Heart left ventricle (tissue), 16 donors: ENCODE measurements at regions not wholly inside any gene's neighbourhood (a gene's known extent, or its start where the extent isn't known, plus 50 kb on each side); places are given as distances from the start of the nearest gene placed in this dataset.

Source experiments
- ATAC-seq, 4 donors: fragments of 200-7000 bp; cut with Tn5 transposase; one replicate each; pipeline ENCODE4 v1.9.1; 2020 to 2022; ENCODE audit warnings: moderate library complexity in 4 of 4, mild to moderate bottlenecking in 3 of 4, moderate number of reproducible peaks in 1 of 4
- DNase-seq, 5 donors: peaks; one replicate each; pipeline ENCODE4 v3.0.0-alpha.2; 2020
- H3K27ac ChIP-seq, 12 donors: fragments of 200-600 bp; sonication (generic) in 4 of 12; one replicate each; pipeline versions ENCODE4 v1.5.0 to v1.8.0; 2016 to 2022; ENCODE audit warnings: mild to moderate bottlenecking in 2 of 12
- H3K27me3 ChIP-seq, 9 donors: fragments of 200-600 bp; sonication (generic) in 2 of 9; one replicate each; pipeline versions ENCODE4 v1.5.1 to v1.8.0; 2016 to 2022; ENCODE audit warnings: mild to moderate bottlenecking in 3 of 9
- H3K36me3 ChIP-seq, 9 donors: fragments of 200-600 bp; sonication (generic) in 2 of 9; one replicate each; pipeline versions ENCODE4 v1.5.0 to v1.8.0; 2018 to 2022; ENCODE audit warnings: mild to moderate bottlenecking in 2 of 9
- H3K4me1 ChIP-seq, 12 donors: fragments of 200-600 bp; sonication (generic) in 4 of 12; one replicate each; pipeline versions ENCODE4 v1.5.0 to v1.8.0; 2016 to 2022; ENCODE audit warnings: mild to moderate bottlenecking in 3 of 12
- H3K4me3 ChIP-seq, 12 donors: fragments of 200-600 bp; sonication (generic) in 4 of 12; one replicate each; pipeline versions ENCODE4 v1.5.0 to v1.8.0; 2017 to 2022; ENCODE audit warnings: mild to moderate bottlenecking in 9 of 12, moderate library complexity in 4 of 12
- H3K9me3 ChIP-seq, 12 donors: fragments of 200-600 bp; sonication (generic) in 4 of 12; one replicate each; pipeline versions ENCODE4 v1.5.0 to v1.8.0; 2016 to 2022; ENCODE audit warnings: mild to moderate bottlenecking in 1 of 12
- POLR2A ChIP-seq, 2 donors: fragments of 450-650 bp; IDR thresholded peaks; one replicate each; pipeline ENCODE4 v1.6.1; 2017; ENCODE audit warnings: antibody characterized with exemption in 2 of 2, mild to moderate bottlenecking in 2 of 2, moderate library complexity in 2 of 2
- WGBS, 4 donors: extraction: QIAGEN DNeasy Blood & Tissue Kit in 2 of 4; methylation state at CpG; one replicate each; pipeline versions ENCODE4 v1.1.5 to v1.1.7; 2013 to 2018; 5-methylcytosine and 5-hydroxymethylcytosine counted together
- intact Hi-C, 10 donors: fragments of 100-400 bp; cut with DNase I; formaldehyde crosslinking; loops; one replicate each; pipeline versions ENCODE4 v1.11.1 to v1.14.2; 2022
- TF ChIP-seq, protein P1 (sequence below), 12 donors: fragments of 200-600 bp; sonication (generic) in 4 of 12; IDR thresholded peaks; one replicate each; pipeline versions ENCODE4 v1.5.0 to v1.8.0; 2018 to 2022; ENCODE audit warnings: antibody characterized with exemption in 12 of 12, mild to moderate bottlenecking in 5 of 12
- donor health status: ischemic (EF 13 %, LVEDD 7.1; RV severe dilation, severe dysfunction).
- donor health status: healthy with polysubstance abuse.
- donor health status: DM: no; HTN: yes; CAD: no.
- donor health status: DM: no; HTN: no; CAD: no.
- donor health status: ischemic (EF 25% LVEDD 6.9; RV normal size, moderate dysfunction).
- donor health status: ischemic (EF 25% LVEDD 5.7; RV mildly dilated, moderate dysfunction).
- donor health status: healthy.
- donor health status: DM: yes; HTN: yes; CAD: no.
- donor health status: ischemic (EF 35%, LVEDD 5.7; RV mildly dilated, moderate dysfunction).
- donor health status: nonischemic (EF 11% LVEDD 7.7; RV severe dilation, severe dysfunction).
- donor health status: DM: yes; HTN: yes; CAD: no.
- donor health status: PGD.
- donor health status: ischemic (EF 29% LVEDD 5.4; RV normal size, mild dysfunction).
- donor health status: nonischemic (EF 23%, LVEDD 6.1; RV moderate dilation, normal function).

DNA sequence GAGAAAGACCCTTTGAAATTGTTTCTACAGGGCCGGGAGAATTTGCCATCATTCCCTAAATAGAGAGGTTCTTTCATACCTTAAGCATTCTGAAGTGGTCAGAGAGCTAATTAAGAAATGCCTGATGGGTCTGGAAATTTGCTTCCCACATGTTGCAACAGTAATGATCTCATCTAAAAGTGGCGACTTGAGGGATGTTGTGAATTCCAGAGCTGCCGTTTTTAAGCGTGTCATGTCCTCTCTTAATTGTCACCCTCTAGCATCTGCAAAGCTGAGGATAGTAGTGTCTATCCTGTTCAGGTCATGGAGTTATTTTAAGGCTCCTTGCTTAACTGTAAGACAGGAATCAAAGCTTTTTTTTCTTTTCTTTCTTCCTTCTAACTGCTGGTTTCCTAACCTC, 60.4 kb downstream of the FOS start:
- H3K4me1 ChIP-seq, result peaks cover 10 to 88% (median 32%) of the 10 kb centered on the region in 12 donors
- 21 to 38% (median 26%) methylated on average over 4 of the region's 4 CpGs for WGBS, 4 donors
- TF ChIP-seq POLR2A (IDR thresholded peaks at IDR 0.05), result no peak
- TF ChIP-seq, protein P1, sequence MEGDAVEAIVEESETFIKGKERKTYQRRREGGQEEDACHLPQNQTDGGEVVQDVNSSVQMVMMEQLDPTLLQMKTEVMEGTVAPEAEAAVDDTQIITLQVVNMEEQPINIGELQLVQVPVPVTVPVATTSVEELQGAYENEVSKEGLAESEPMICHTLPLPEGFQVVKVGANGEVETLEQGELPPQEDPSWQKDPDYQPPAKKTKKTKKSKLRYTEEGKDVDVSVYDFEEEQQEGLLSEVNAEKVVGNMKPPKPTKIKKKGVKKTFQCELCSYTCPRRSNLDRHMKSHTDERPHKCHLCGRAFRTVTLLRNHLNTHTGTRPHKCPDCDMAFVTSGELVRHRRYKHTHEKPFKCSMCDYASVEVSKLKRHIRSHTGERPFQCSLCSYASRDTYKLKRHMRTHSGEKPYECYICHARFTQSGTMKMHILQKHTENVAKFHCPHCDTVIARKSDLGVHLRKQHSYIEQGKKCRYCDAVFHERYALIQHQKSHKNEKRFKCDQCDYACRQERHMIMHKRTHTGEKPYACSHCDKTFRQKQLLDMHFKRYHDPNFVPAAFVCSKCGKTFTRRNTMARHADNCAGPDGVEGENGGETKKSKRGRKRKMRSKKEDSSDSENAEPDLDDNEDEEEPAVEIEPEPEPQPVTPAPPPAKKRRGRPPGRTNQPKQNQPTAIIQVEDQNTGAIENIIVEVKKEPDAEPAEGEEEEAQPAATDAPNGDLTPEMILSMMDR (IDR thresholded peaks at IDR 0.05), result no peak
- no peaks in the 10 kb centered on the region for H3K27me3 ChIP-seq
- peak in 1 of 4 donors; percentile 4 for ATAC-seq
- no peak for DNase-seq
- intact Hi-C loops, result no loop called here
- no peak overlapping the region for H3K4me3 ChIP-seq
- H3K9me3 ChIP-seq, result peaks cover 0 to 9% (median 0%) of the 10 kb centered on the region in 12 donors
- H3K36me3 ChIP-seq, result no peaks in the 10 kb centered on the region
- peak overlapping the region in 6 of 12 donors; percentile 0 to 94 (median 57) for H3K27ac ChIP-seq

DNA sequence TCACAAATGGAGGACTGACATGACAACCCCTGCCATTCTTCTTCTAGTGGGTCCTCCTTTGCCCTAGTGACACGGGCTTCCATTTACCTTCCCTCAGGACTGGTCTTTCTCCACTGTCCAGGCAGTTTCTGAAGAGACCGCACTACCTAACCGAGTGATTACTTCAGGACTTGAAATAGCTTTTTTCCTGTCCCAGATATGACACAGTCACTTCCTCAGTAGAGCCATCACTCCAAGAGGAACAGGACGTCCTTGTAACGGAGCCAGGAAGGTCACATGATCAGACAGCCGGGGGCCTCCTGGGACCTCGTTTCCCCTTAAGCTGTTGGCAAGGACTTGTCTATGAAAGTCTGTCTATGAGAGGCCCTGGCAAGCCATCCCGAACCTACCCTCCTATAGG, 62.3 kb downstream of the FOS start:
- intact Hi-C loops, result loop anchor here in 3 of 10 donors (1.0 to 2.0 kb wide), 4 partner anchors 30 to 87 kb away; partner anchors contain the start of gene JDP2 (in 2 of the 3)

DNA sequence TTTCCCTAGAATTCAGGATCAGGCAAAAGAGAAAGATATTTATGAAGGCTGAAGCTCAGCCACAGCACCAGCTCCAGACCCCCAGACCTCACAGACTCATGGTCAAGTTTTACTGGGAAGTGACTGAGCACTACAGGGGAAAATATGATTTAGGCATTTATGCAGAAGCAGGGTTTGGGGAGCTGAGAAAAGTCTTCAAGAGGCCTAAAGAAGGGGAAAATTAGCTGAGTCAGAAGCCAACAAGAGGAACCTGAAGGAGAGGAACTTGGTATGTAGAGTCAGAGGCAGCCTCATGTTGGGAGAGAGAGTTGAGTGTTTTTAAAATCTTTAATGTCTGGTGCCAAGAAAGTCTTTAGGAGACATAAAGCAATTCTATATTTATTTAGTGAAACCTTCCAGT, 63.0 kb downstream of the FOS start:
- peaks cover 0 to 12% (median 0%) of the 10 kb centered on the region in 12 donors for H3K9me3 ChIP-seq
- no peak overlapping the region for H3K4me3 ChIP-seq
- TF ChIP-seq POLR2A (IDR thresholded peaks at IDR 0.05), result no peak
- TF ChIP-seq, protein P1 (IDR thresholded peaks at IDR 0.05), result no peak
- intact Hi-C loops, result loop anchor here in 3 of 10 donors (1.0 to 2.0 kb wide), 4 partner anchors 31 to 87 kb away; partner anchors contain the start of gene JDP2 (in 2 of the 3)
- H3K36me3 ChIP-seq, result no peaks in the 10 kb centered on the region
- H3K27me3 ChIP-seq, result no peaks in the 10 kb centered on the region
- no peak for DNase-seq
- peaks cover 10 to 79% (median 32%) of the 10 kb centered on the region in 12 donors for H3K4me1 ChIP-seq
- peak overlapping the region; percentile 71 to 95 (median 87) for H3K27ac ChIP-seq
- peak; percentile 10 to 37 (median 29) for ATAC-seq

More for the DNA sequence above, 62.3 kb downstream of the FOS start:
- peak; percentile 90 to 97 (median 91) for DNase-seq
- TF ChIP-seq, protein P1 (IDR thresholded peaks at IDR 0.05), result no peak
- TF ChIP-seq POLR2A (IDR thresholded peaks at IDR 0.05), result peak in 1 of 2 donors; percentile 81
- Histone ChIP-seq H3K36me3 (no peaks in the 10 kb centered on the region), H3K27ac (peak overlapping the region; percentile 71 to 95 (median 88)), H3K4me3 (peak overlapping the region in 1 of 12 donors; percentile 26), H3K9me3 (peaks cover 0 to 10% (median 0%) of the 10 kb centered on the region in 12 donors), H3K27me3 (no peaks in the 10 kb centered on the region), H3K4me1 (peaks cover 10 to 79% (median 32%) of the 10 kb centered on the region in 12 donors)
- WGBS, 4 donors, result 3 to 9% (median 5%) methylated on average over 8 of the region's 8 CpGs
- peak; percentile 96 to 97 (median 97) for ATAC-seq

DNA sequence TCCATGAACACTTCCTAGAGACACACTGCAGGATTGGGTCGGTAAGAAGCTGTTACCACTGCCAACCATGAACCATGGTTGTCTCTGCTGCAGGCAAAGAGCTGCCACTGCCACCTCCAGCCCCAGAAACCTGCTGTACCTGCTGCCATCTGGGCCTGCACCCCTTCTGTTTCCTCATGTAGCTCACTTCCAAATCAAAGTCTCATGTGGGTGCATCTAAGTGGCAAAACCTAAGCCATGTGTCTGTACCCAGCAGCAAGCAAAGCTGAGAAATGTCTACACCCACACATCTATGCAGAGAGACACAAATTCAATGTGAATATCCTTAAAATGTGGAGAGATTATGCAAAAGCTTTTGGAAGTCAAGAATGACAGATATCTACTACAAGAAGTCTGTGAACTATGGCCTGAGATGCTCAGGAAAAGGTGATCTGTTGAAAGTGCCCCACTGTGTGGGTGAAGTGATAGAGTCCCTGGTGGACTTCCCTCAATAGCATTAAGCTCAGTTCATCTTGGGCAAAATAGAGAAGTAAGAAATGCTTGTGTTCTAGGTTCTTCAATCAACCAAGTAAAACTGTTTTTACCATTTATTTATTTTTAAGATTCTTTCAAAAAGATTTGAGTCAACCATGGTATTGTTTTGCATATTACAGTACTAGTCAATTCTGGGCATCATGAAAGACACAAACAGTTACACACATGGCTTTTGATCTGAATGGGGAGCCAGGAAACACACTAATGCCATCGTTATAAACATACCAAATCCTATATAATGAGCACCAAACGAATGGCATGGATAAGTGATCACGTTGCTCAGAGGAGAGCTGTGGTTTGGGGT, 64.4 kb downstream of the FOS start:
- DNase-seq (no peak), ATAC-seq (no peak)
- Histone ChIP-seq H3K27me3 (no peaks in the 10 kb centered on the region), H3K4me1 (peaks cover 10 to 74% (median 32%) of the 10 kb centered on the region in 12 donors), H3K36me3 (no peaks in the 10 kb centered on the region), H3K9me3 (peaks cover 0 to 5% (median 0%) of the 10 kb centered on the region in 12 donors), H3K27ac (peak overlapping the region in 2 of 12 donors; percentile 94 to 95), H3K4me3 (no peak overlapping the region)
- WGBS, 4 donors, result 80 to 95% (median 93%) methylated on average over 4 of the region's 4 CpGs
- TF ChIP-seq, protein P1 (IDR thresholded peaks at IDR 0.05), result no peak
- no peak for TF ChIP-seq POLR2A (IDR thresholded peaks at IDR 0.05)
- intact Hi-C loops, result no loop called here
